T-helper 17 cell (primary cell): ENCODE measurements at regions not wholly inside any gene's neighbourhood (a gene's known extent, or its start where the extent isn't known, plus 50 kb on each side); places are given as distances from the start of the nearest gene placed in this dataset.

Source experiments
- ATAC-seq: fragments of 150-1000 bp; cut with Tn5 transposase; 2 replicates; pipeline ENCODE4 v1.10.0; 2021; ENCODE audit warnings: mild to moderate bottlenecking, moderate library complexity
- DNase-seq, 3 donors: peaks; one replicate each; pipeline versions ENCODE4 v3.0.0 to v3.0.0-alpha.2; 2020 to 2021
- H3K9me3 ChIP-seq: one replicate; pipeline ENCODE4 v1.7.0; 2013; ENCODE audit warnings: low read length, mild to moderate bottlenecking; ENCODE audit not compliant: control insufficient read depth, poor library complexity, severe bottlenecking
- H3K27ac Mint-ChIP-seq: one replicate; pipeline ENCODE4 v1.8.0; 2022; ENCODE audit warnings: mild to moderate bottlenecking, moderate library complexity, mixed read lengths
- H3K27me3 Mint-ChIP-seq: one replicate; pipeline ENCODE4 v1.8.0; 2022; ENCODE audit warnings: mixed read lengths
- H3K36me3 Mint-ChIP-seq: one replicate; pipeline ENCODE4 v1.8.0; 2022; ENCODE audit warnings: low read depth, mixed read lengths
- H3K4me1 Mint-ChIP-seq: one replicate; pipeline ENCODE4 v1.8.0; 2022; ENCODE audit warnings: mild to moderate bottlenecking, mixed read lengths
- H3K4me3 Mint-ChIP-seq: one replicate; pipeline ENCODE4 v1.8.0; 2022; ENCODE audit warnings: mild to moderate bottlenecking, moderate library complexity, mixed read lengths

DNA sequence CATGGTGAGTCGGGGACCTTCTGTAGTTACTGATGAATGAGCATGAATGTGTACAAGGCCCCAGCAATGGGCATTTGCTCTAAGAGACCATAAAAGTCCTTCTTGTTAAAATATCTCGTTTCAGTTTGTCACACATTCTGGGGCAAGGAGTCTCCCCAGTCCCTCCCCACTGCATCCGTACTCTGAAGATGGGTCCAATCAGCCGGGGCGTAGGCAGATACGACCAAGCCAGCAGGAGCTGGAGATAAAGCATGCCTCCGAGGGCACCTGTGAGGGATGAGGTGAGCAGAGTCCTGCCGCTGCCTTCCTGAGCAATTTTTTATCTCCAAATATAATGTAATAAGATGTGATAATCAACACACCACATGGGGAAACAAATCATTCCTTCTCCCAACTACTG is 528.5 kb downstream of the BCL11B start:
- no peak for DNase-seq
- Mint-ChIP-seq H3K4me3 (no peak overlapping the region), H3K27ac (no peak overlapping the region), H3K27me3 (no peaks in the 10 kb centered on the region), H3K36me3 (no peaks in the 10 kb centered on the region), H3K4me1 (peaks cover 2% of the 10 kb centered on the region)
- no peak for ATAC-seq
- H3K9me3 ChIP-seq: no peaks in the 10 kb centered on the region

GRCh38 chr14:98748966-98749365 is 523.0 kb downstream of the BCL11B start:
- no peaks in the 10 kb centered on the region for H3K27me3 Mint-ChIP-seq
- H3K4me1 Mint-ChIP-seq: peaks cover 3% of the 10 kb centered on the region
- no peak for DNase-seq
- H3K4me3 Mint-ChIP-seq: no peak overlapping the region
- H3K27ac Mint-ChIP-seq: no peak overlapping the region
- H3K36me3 Mint-ChIP-seq: no peaks in the 10 kb centered on the region
- H3K9me3 ChIP-seq: no peaks in the 10 kb centered on the region
- ATAC-seq: no peak

- H3K9me3 ChIP-seq: no peaks in the 10 kb centered on the region
- no peak overlapping the region for H3K27ac Mint-ChIP-seq
- no peak overlapping the region for H3K4me3 Mint-ChIP-seq
- H3K36me3 Mint-ChIP-seq: no peaks in the 10 kb centered on the region
- DNase-seq (no peak), ATAC-seq (no peak)
- H3K4me1 Mint-ChIP-seq: peaks cover 3% of the 10 kb centered on the region
- H3K27me3 Mint-ChIP-seq: no peaks in the 10 kb centered on the region
These were observed 520.9 kb downstream of the BCL11B start for GRCh38 chr14:98751110-98751509.

- ATAC-seq (no peak), DNase-seq (no peak)
- Mint-ChIP-seq H3K4me1 (peaks cover 3% of the 10 kb centered on the region), H3K27me3 (no peaks in the 10 kb centered on the region), H3K27ac (no peak overlapping the region), H3K36me3 (no peaks in the 10 kb centered on the region), H3K4me3 (no peak overlapping the region)
- no peaks in the 10 kb centered on the region for H3K9me3 ChIP-seq
These were observed 519.3 kb downstream of the BCL11B start for GRCh38 chr14:98752660-98753059.

GRCh38 chr14:98754343-98755020 is 517.5 kb downstream of the BCL11B start:
- no peaks in the 10 kb centered on the region for H3K27me3 Mint-ChIP-seq
- H3K27ac Mint-ChIP-seq: no peak overlapping the region
- H3K4me3 Mint-ChIP-seq: no peak overlapping the region
- H3K9me3 ChIP-seq: no peaks in the 10 kb centered on the region
- ATAC-seq: no peak
- no peaks in the 10 kb centered on the region for H3K36me3 Mint-ChIP-seq
- peaks cover 3% of the 10 kb centered on the region for H3K4me1 Mint-ChIP-seq
- no peak for DNase-seq

DNA sequence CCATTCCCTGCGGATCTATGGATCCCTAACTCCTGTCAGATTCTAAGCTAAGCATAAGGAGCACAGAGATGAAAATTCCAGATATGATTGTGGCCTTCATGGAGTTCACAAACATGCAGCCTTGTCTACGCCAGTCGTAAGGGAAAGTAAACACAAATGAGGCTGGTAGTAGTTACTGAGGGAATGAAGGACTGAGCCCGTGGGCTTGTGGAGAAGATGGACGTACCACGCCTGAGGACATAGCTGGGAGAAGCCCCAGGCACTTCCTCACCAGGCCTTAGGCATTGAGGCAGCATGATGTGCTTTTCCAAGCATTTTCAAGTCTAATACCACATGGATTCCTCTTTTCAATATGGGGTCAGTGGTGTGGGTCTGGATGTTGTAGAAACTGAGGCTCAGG is 515.2 kb downstream of the BCL11B start:
- H3K9me3 ChIP-seq: no peaks in the 10 kb centered on the region
- DNase-seq (no peak), ATAC-seq (no peak)
- no peak overlapping the region for H3K27ac Mint-ChIP-seq
- no peaks in the 10 kb centered on the region for H3K27me3 Mint-ChIP-seq
- no peak overlapping the region for H3K4me3 Mint-ChIP-seq
- no peaks in the 10 kb centered on the region for H3K36me3 Mint-ChIP-seq
- H3K4me1 Mint-ChIP-seq: peaks cover 2% of the 10 kb centered on the region

DNA sequence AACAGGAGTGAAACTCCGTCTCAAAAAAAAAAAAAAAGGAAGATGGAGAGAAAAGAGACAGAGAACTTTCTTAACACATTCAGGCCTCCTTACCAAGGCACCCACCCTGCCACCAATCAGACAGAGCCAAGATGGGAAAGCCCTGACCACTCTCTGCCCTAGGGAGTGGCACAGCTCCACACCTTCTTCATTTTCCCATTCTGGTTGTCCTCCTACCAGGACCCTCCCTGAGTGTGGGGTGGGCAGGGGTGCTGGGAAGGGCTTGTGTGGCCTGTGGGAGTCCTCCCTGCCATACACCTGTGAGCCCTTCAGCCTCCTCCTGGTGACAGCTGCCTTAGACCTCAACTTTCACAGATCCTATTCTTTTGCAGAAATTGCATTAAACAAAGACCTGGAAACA is 513.6 kb downstream of the BCL11B start:
- Mint-ChIP-seq H3K27ac (no peak overlapping the region), H3K4me3 (no peak overlapping the region), H3K27me3 (no peaks in the 10 kb centered on the region), H3K36me3 (no peaks in the 10 kb centered on the region), H3K4me1 (peaks cover 2% of the 10 kb centered on the region)
- DNase-seq: no peak
- no peak for ATAC-seq
- no peaks in the 10 kb centered on the region for H3K9me3 ChIP-seq

DNA sequence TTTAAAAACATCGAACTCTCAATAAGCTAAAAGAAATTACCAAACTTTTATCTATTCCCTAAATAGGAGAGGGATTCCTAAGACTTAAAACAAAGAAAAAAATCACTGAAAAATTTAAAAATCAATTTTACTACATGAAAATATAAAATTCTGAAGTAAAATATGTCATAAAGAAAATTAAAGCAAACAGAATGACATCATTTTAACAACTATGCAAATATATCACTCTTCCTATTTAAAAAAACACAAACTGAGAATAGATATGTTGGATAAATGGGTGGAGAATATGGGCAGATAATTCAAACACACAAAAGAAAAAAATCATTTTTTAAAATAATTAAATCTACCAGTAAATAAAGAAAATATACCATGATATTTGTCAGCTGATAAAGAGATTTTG is 510.0 kb downstream of the BCL11B start:
- H3K9me3 ChIP-seq: no peaks in the 10 kb centered on the region
- no peak overlapping the region for H3K4me3 Mint-ChIP-seq
- H3K4me1 Mint-ChIP-seq: peaks cover 2% of the 10 kb centered on the region
- ATAC-seq (no peak), DNase-seq (no peak)
- H3K36me3 Mint-ChIP-seq: no peaks in the 10 kb centered on the region
- H3K27ac Mint-ChIP-seq: no peak overlapping the region
- no peaks in the 10 kb centered on the region for H3K27me3 Mint-ChIP-seq

GRCh38 chr14:98766818-98767217 is 505.2 kb downstream of the BCL11B start:
- DNase-seq: no peak
- H3K4me1 Mint-ChIP-seq: peaks cover 3% of the 10 kb centered on the region
- H3K36me3 Mint-ChIP-seq: no peaks in the 10 kb centered on the region
- no peak for ATAC-seq
- no peaks in the 10 kb centered on the region for H3K27me3 Mint-ChIP-seq
- H3K27ac Mint-ChIP-seq: no peak overlapping the region
- H3K4me3 Mint-ChIP-seq: no peak overlapping the region
- no peaks in the 10 kb centered on the region for H3K9me3 ChIP-seq

DNA sequence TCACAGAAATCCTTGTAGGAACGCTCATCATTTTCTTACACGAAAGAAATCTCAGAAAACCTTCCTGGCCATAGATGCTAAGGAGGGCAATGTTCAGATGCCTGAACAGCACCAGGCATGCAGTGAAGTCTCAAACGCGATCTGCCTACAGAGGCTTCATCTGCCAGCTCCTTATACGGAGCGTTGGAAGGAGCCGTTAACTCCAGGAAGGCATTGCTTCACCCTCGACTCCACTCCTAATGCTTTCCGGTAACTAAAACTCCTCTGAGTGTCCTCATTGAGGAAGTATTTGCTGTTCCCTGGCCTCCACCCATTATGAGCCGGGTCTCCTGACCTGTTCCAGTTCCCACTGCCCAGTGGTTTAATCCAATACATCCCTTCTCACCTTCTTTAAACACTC is 502.7 kb downstream of the BCL11B start:
- Mint-ChIP-seq H3K27me3 (no peaks in the 10 kb centered on the region), H3K4me3 (no peak overlapping the region), H3K4me1 (peaks cover 3% of the 10 kb centered on the region), H3K36me3 (no peaks in the 10 kb centered on the region), H3K27ac (peak overlapping the region; percentile 24)
- DNase-seq: no peak
- H3K9me3 ChIP-seq: no peaks in the 10 kb centered on the region
- ATAC-seq: no peak

- Mint-ChIP-seq H3K27me3 (no peaks in the 10 kb centered on the region), H3K27ac (no peak overlapping the region), H3K36me3 (no peaks in the 10 kb centered on the region), H3K4me3 (no peak overlapping the region), H3K4me1 (peaks cover 3% of the 10 kb centered on the region)
- DNase-seq: no peak
- ATAC-seq: no peak
- no peaks in the 10 kb centered on the region for H3K9me3 ChIP-seq
These were observed 501.8 kb downstream of the BCL11B start for GRCh38 chr14:98770151-98770550.

- Mint-ChIP-seq H3K4me1 (no peaks in the 10 kb centered on the region), H3K4me3 (no peak overlapping the region), H3K27ac (no peak overlapping the region), H3K27me3 (no peaks in the 10 kb centered on the region), H3K36me3 (no peaks in the 10 kb centered on the region)
- no peaks in the 10 kb centered on the region for H3K9me3 ChIP-seq
- DNase-seq (no peak), ATAC-seq (no peak)
These were observed 498.2 kb downstream of the BCL11B start for GRCh38 chr14:98773814-98774213.

DNA sequence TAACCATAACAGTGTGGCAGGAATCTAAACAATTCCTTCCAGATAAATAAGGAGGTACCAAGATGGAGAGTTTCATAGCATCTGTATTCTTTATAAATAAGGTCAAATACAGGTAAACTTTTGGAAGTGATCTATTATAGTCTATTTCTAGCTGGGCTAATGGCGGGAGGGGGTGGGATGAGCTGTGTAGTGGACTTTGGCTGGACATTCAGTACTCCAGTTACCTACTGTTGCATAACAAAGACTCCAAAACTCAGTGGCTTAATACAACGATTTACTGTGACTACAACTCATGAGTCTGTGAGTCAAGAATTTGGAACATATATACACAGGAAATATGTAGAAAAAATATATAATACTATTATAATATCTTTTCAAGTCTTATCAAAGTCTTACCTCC is 496.1 kb downstream of the BCL11B start:
- Mint-ChIP-seq H3K4me3 (no peak overlapping the region), H3K36me3 (no peaks in the 10 kb centered on the region), H3K27me3 (no peaks in the 10 kb centered on the region), H3K4me1 (no peaks in the 10 kb centered on the region), H3K27ac (no peak overlapping the region)
- no peaks in the 10 kb centered on the region for H3K9me3 ChIP-seq
- DNase-seq: no peak
- no peak for ATAC-seq

DNA sequence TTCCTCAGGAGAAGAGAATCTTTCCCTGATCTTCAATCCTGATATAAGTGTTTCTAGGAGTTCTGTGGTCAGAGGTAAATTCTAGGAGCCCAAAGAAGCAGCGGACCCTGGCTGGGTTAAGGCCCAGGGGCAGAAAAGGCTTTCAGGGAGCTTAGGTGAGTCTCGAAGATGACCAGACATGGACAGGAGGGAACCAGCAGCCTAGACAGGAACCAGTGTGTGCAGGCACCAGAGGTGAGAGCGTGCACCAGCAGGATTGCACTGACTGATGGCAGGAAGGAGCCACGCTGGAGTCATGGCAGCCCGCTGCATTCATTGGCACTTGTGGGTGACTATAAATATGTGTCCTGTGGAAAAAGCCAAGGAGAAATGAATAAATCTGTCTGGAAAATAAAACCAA is 489.9 kb downstream of the BCL11B start:
- H3K27ac Mint-ChIP-seq: no peak overlapping the region
- no peak for ATAC-seq
- peaks cover 3% of the 10 kb centered on the region for H3K36me3 Mint-ChIP-seq
- no peak overlapping the region for H3K4me3 Mint-ChIP-seq
- no peak for DNase-seq
- peaks cover 5% of the 10 kb centered on the region for H3K27me3 Mint-ChIP-seq
- no peaks in the 10 kb centered on the region for H3K4me1 Mint-ChIP-seq
- no peaks in the 10 kb centered on the region for H3K9me3 ChIP-seq
